Muscle of leg (tissue), 3 donors: ENCODE measurements at regions not wholly inside any gene's neighbourhood (a gene's known extent, or its start where the extent isn't known, plus 50 kb on each side); places are given as distances from the start of the nearest gene placed in this dataset.

Experiments used
- DNase-seq: peaks from one replicate; pipeline ENCODE4 v3.0.0; 2013
- H3K27ac ChIP-seq: one replicate; pipeline ENCODE4 v1.5.1; 2013; ENCODE audit warnings: mild to moderate bottlenecking, low read length, control low read depth
- H3K27me3 ChIP-seq: one replicate; pipeline ENCODE4 v1.6.1; 2013; ENCODE audit warnings: low read length; ENCODE audit not compliant: control insufficient read depth, insufficient read depth
- H3K36me3 ChIP-seq: one replicate; pipeline ENCODE4 v1.6.1; 2013; ENCODE audit warnings: low read length; ENCODE audit not compliant: control insufficient read depth, insufficient read depth
- H3K4me1 ChIP-seq: one replicate; pipeline ENCODE4 v1.6.1; 2013; ENCODE audit warnings: low read length; ENCODE audit not compliant: control insufficient read depth, insufficient read depth
- H3K4me3 ChIP-seq: one replicate; pipeline ENCODE4 v1.5.1; 2013; ENCODE audit warnings: low read length, control low read depth
- H3K9me3 ChIP-seq: replicated peaks from 2 replicates; pipeline ENCODE4 v1.6.1; 2013; ENCODE audit warnings: low read depth, low read length; ENCODE audit not compliant: control insufficient read depth
- WGBS: methylation state at CpG from one replicate; pipeline ENCODE4 v1.1.5; 2013; ENCODE audit warnings: missing lambda C conversion rate; ENCODE audit not compliant: insufficient coverage; 5-methylcytosine and 5-hydroxymethylcytosine counted together

DNA sequence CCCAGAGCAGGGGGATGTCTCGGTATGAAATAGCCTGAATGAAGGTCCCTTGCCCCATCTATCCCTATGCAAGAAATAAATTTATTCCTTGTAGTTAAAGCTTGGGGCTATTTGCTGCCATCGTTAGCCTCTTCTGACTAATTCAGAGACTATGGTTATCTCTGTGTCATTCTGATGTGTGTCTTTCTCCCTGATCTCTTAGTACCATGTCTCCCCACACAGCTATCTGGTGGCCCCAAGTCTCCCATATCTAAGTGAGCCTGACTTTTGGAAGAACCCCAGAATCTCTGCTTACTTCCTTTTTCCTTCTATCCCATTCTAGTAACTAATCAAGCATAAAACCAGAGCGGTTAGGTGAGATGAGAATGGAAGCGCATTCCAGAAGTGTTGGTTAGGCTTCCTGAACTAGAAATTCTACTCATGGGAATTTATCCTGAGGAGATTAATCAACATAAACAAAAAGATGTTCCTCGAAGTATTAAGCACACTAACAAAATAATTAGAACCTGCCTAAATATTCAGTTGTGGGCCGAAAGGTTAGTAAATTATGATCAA is 71.4 kb upstream of the BMAL1 start:
- H3K27me3 ChIP-seq, result no peaks in the 10 kb centered on the region
- no peak for DNase-seq
- H3K36me3 ChIP-seq, result no peaks in the 10 kb centered on the region
- no peak overlapping the region for H3K27ac ChIP-seq
- WGBS, result no CpG with 5 or more reads among the region's 6 CpGs
- H3K4me1 ChIP-seq, result peaks cover 3% of the 10 kb centered on the region
- H3K4me3 ChIP-seq, result no peak overlapping the region
- no peaks in the 10 kb centered on the region for H3K9me3 ChIP-seq

DNA sequence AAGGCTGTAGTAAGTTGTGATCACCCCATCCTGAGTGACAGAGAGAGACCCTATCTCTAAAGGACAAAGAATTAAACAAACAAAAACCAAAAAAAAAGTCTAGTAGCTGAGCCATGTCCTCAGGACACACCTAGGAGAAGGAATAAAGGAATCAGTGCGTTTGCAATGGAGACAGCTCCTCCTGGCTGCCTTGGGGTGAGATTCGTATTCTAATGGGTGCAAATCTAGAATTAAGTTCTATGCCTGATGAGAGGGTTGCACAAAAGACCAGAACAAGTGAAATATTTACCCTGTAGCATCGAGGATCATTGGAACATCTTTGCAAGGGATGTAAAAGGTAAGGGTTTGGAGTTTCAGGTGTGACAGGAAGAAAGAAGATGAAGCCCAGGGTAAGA is 70.3 kb upstream of the BMAL1 start:
- no peaks in the 10 kb centered on the region for H3K36me3 ChIP-seq
- H3K27me3 ChIP-seq, result no peaks in the 10 kb centered on the region
- peaks cover 3% of the 10 kb centered on the region for H3K4me1 ChIP-seq
- H3K9me3 ChIP-seq, result no peaks in the 10 kb centered on the region
- DNase-seq, result no peak
- H3K27ac ChIP-seq, result no peak overlapping the region
- no peak overlapping the region for H3K4me3 ChIP-seq
- 80% methylated on average over 3 of the region's 3 CpGs for WGBS

DNA sequence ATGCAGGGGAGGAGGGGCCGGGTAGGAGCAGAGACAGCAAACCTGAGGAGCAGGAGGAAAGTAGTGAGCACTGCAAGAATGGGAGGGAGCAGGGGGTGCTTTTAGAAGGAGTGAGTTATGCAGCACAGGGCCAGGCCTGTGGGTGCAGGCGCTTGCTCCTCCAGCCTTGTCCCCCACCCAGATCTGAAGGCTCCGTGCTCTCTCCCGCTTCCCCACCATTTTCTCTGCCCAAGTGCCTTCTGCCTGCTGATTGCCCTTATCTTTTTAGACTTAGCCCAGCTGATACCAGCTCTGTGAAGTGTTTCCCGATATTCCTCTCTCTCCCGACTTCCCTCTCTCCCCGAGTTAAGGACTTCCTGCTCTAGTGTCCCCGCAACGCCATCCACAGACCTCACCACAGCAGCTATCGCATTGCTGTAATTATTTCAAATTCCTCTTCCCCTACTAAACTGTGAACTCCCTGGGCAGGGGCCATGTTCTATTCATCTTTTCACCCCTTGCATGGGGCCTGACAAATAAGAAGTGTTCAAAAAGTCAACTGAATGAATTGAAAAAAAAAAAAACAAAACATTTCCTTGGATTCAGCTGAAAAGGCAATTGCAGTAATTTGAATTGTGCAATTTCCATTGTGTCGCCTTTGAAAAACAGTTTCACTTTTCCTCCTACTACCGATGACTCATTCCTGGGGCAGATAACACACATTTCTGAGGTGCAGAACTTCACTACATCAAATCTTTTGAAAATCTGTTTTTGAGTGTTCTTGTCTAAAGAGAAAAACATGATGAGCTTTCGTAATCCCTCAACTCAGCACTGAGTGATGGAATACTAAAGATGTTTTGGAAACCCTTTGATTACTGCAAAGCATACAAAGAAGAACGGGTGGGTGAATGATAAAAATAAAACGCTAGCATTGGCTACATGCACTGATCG is 69.7 kb upstream of the BMAL1 start:
- Histone ChIP-seq H3K36me3 (no peaks in the 10 kb centered on the region), H3K9me3 (no peaks in the 10 kb centered on the region), H3K4me1 (peaks cover 3% of the 10 kb centered on the region), H3K27ac (no peak overlapping the region), H3K4me3 (no peak overlapping the region), H3K27me3 (no peaks in the 10 kb centered on the region)
- DNase-seq, result peak; percentile 42
- 47% methylated on average over 11 of the region's 16 CpGs for WGBS

DNA sequence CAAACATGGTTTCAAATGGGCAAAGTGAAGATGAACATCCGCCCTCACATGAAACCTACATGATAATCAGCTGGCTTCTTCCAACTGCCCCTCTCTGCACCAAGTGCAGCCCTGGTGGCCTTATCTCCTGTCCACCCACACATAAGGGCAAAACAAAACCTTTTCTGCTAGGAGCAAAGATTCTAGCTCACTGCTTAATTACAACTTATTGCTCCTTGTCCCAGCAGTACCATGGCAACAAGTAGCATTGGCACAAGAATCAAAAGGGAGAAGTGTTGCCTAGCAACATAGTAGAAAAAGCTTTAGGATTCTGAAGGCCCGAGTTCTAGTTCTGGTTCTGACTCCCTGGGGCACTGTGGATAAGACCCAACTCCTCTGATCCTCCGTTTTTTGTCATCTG is 68.7 kb upstream of the BMAL1 start:
- no peaks in the 10 kb centered on the region for H3K27me3 ChIP-seq
- H3K9me3 ChIP-seq, result no peaks in the 10 kb centered on the region
- no peak for DNase-seq
- no peak overlapping the region for H3K4me3 ChIP-seq
- WGBS, result 70% methylated on average over 2 of the region's 3 CpGs
- no peaks in the 10 kb centered on the region for H3K36me3 ChIP-seq
- no peak overlapping the region for H3K27ac ChIP-seq
- H3K4me1 ChIP-seq, result peaks cover 3% of the 10 kb centered on the region

DNA sequence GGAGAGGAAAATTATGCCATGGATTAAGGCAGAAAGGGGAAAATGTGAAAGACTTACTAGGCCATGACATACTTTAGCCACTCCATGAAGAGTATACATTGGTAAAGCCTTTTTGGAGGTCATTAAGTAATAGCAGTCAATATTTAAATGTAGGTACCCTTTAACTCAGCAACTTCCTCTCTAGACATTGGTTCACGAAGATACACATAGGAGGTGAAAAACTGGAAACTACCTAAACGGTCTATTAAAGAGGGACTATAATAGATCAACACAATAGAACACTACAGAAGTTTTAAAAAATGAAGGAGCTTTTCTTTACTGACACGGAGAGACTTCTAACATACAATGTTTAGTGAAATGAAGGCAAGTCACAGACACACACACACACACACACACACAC is 68.2 kb upstream of the BMAL1 start:
- Histone ChIP-seq H3K4me1 (peaks cover 3% of the 10 kb centered on the region), H3K27me3 (no peaks in the 10 kb centered on the region), H3K9me3 (no peaks in the 10 kb centered on the region), H3K4me3 (no peak overlapping the region), H3K27ac (no peak overlapping the region), H3K36me3 (no peaks in the 10 kb centered on the region)
- DNase-seq, result no peak
- WGBS, result no CpG with 5 or more reads among the region's 3 CpGs

DNA sequence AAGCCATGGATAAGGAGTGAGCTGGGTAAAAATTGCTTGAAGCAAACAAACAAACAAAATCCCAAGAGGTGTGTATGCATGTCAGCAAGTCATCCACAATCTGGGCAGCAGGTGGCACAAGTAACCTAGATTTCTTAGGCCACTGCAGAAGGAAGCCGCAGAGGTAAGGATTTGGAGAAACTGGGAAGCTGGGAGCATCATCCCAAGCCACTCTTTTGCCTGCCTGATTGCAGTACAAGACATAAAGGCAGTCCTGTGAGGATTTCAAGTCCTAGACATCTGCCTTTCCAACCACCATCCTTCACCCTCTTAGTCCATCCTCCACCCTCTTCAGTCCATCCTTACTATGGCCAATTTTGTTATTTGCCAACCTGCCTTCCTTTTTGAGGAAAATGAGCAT is 67.2 kb upstream of the BMAL1 start:
- no peaks in the 10 kb centered on the region for H3K27me3 ChIP-seq
- H3K4me1 ChIP-seq, result peaks cover 3% of the 10 kb centered on the region
- H3K36me3 ChIP-seq, result no peaks in the 10 kb centered on the region
- no peaks in the 10 kb centered on the region for H3K9me3 ChIP-seq
- H3K4me3 ChIP-seq, result no peak overlapping the region
- no peak overlapping the region for H3K27ac ChIP-seq
- WGBS, result 0% methylated on average over 1 of the region's 1 CpG
- peak; percentile 78 for DNase-seq

DNA sequence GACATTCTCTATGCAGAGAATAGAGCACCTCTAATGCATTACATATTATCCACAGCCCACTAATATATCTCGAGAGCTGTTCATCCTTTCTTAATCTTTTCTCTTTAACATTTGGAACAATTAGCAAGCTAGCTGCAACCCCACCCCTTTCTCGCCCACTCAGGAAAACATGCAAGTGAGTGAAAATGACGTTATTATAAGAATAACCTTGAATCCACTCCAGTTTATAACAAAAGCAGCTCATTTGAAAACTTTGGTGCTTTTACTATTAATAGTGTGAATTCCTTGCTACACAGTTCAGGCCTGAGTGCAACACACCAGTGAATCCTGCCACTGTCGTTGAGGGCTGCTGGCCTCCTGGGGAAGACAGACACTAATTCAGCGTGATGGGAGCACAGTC is 63.3 kb upstream of the BMAL1 start:
- no CpG with 5 or more reads among the region's 5 CpGs for WGBS
- Histone ChIP-seq H3K27me3 (peaks cover 5% of the 10 kb centered on the region), H3K27ac (no peak overlapping the region), H3K9me3 (no peaks in the 10 kb centered on the region), H3K4me3 (no peak overlapping the region), H3K36me3 (no peaks in the 10 kb centered on the region), H3K4me1 (no peaks in the 10 kb centered on the region)
- no peak for DNase-seq

DNA sequence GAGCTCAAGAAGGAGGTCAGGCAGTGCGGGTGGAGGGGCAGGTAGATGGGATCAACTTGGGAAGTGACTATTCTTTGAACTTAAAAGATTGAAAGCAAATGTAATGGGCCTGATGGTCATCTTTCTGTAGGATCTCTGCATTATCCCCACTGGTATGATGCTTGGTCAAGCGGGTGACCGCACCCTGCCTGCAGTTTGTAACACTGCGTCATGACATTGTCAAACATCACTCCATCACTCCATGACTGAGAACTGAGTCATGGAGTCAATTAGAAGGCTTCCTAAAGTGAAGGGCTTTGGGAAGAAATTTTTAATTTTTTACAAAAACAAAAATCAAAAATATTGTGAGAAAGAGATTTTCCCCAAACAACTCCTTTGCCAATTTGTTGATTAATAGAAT is 62.4 kb upstream of the BMAL1 start:
- H3K36me3 ChIP-seq, result no peaks in the 10 kb centered on the region
- WGBS, result 89% methylated on average over 1 of the region's 4 CpGs
- H3K4me1 ChIP-seq, result no peaks in the 10 kb centered on the region
- H3K4me3 ChIP-seq, result no peak overlapping the region
- H3K9me3 ChIP-seq, result no peaks in the 10 kb centered on the region
- peaks cover 5% of the 10 kb centered on the region for H3K27me3 ChIP-seq
- no peak for DNase-seq
- H3K27ac ChIP-seq, result no peak overlapping the region

DNA sequence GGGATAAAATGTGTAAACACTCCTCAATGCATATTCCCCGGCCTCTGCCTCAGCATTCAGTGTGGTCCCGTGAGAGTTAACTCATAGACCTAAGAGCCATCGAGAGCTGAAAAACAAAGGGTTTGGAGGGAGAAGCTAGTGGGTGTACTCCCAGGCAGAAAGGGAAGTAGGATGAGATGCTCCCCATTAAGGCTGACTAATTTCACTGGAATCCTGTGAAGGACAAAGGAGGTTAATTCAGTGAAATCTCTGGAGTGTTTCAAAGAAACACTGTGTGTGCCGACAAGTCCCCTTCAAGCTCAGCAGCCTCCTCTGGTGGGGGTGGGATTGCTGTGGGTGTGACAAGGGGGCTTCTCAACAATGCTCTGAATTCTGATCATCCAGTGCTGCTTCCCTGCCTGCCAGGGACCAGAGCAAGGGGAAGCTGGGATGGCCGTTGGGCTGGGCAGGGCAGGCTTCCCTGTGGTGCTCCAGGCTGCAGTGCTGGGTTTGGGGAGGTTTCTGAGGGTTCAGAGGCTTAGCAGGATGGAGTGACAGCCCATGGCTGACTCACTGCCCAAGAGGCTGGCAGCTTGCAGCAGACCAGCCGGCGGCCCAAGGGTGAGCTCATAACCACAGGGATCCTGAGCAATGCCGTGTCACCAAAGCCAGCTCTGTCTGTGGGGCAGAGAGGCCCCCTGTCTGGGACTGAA is 61.4 kb upstream of the BMAL1 start:
- WGBS, result 83% methylated on average over 6 of the region's 8 CpGs
- Histone ChIP-seq H3K4me1 (no peaks in the 10 kb centered on the region), H3K4me3 (no peak overlapping the region), H3K27ac (no peak overlapping the region), H3K36me3 (no peaks in the 10 kb centered on the region), H3K9me3 (no peaks in the 10 kb centered on the region), H3K27me3 (peaks cover 5% of the 10 kb centered on the region)
- DNase-seq, result no peak

DNA sequence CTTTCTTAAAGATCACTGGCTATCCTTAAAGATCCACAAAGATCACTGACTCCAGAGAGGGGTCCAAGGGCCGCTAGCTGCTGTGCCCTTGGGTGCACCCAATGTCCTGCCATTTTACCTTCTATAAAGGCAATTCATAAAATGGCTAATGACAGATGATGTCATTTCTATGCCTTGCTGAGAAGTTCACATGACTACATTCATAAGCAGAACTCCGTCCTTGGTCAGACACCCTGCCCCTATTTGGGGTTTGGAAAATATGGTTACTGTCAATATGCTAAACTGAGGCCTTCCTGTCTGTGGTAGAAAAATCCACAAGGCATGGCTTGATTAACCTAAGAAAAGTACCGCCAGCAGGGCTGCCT is 60.9 kb upstream of the BMAL1 start:
- no CpG with 5 or more reads among the region's 3 CpGs for WGBS
- no peak overlapping the region for H3K4me3 ChIP-seq
- no peak for DNase-seq
- no peaks in the 10 kb centered on the region for H3K4me1 ChIP-seq
- no peak overlapping the region for H3K27ac ChIP-seq
- H3K9me3 ChIP-seq, result no peaks in the 10 kb centered on the region
- no peaks in the 10 kb centered on the region for H3K36me3 ChIP-seq
- H3K27me3 ChIP-seq, result peaks cover 5% of the 10 kb centered on the region
